OCI-LY1 (cell line): ENCODE measurements at regions not wholly inside any gene's neighbourhood (a gene's known extent, or its start where the extent isn't known, plus 50 kb on each side); places are given as distances from the start of the nearest gene placed in this dataset.

Experiments used
- H2AFZ ChIP-seq: fragments of 200-600 bp; sonication (generic), shearing (Covaris generic); 2 replicates; pipeline ENCODE4 v1.6.0; 2014; ENCODE audit warnings: antibody characterized with exemption, mild to moderate bottlenecking, low read length
- H3F3A ChIP-seq: fragments of 200-600 bp; sonication (generic), shearing (Covaris generic); 2 replicates; pipeline ENCODE4 v1.6.0; 2014; ENCODE audit warnings: mild to moderate bottlenecking, antibody characterized with exemption, low read length, moderate library complexity; ENCODE audit not compliant: insufficient read depth
- H3K27ac ChIP-seq: fragments of 200-600 bp; sonication (generic); 2 replicates; pipeline ENCODE4 v1.5.1; 2014; ENCODE audit warnings: low read length, mixed run types, mild to moderate bottlenecking, low read depth; ENCODE audit not compliant: poor library complexity, severe bottlenecking
- H3K27me3 ChIP-seq: fragments of 200-600 bp; sonication (generic); 2 replicates; pipeline ENCODE4 v1.6.0; 2014; ENCODE audit warnings: antibody characterized with exemption, mild to moderate bottlenecking, low read length, moderate library complexity; ENCODE audit not compliant: insufficient read depth
- H3K36me3 ChIP-seq: fragments of 200-600 bp; sonication (generic); 2 replicates; pipeline ENCODE4 v1.6.1; 2014; ENCODE audit warnings: mild to moderate bottlenecking, antibody characterized with exemption, low read length, moderate library complexity, mixed read lengths; ENCODE audit not compliant: insufficient read depth
- H3K4me1 ChIP-seq: fragments of 200-600 bp; sonication (generic); 2 replicates; pipeline ENCODE4 v1.5.1; 2014; ENCODE audit warnings: mild to moderate bottlenecking, low read length, moderate library complexity; ENCODE audit not compliant: insufficient read depth, severe bottlenecking
- H3K4me2 ChIP-seq: fragments of 200-600 bp; sonication (generic), shearing (Covaris generic); 2 replicates; pipeline ENCODE4 v1.6.1; 2014; ENCODE audit warnings: low read length
- H3K4me3 ChIP-seq: fragments of 200-600 bp; sonication (generic); 2 replicates; pipeline ENCODE4 v1.5.1; 2014; ENCODE audit warnings: low read length, low read depth, mild to moderate bottlenecking, mixed read lengths; ENCODE audit not compliant: poor library complexity, severe bottlenecking
- H3K79me2 ChIP-seq: fragments of 200-600 bp; shearing (Covaris generic); 2 replicates; pipeline ENCODE4 v1.6.1; 2016; ENCODE audit warnings: mixed run types, low read length, mixed read lengths; ENCODE audit not compliant: insufficient read depth
- H3K9ac ChIP-seq: fragments of 200-600 bp; sonication (generic), shearing (Covaris generic); 2 replicates; pipeline ENCODE4 v1.6.1; 2014; ENCODE audit warnings: mild to moderate bottlenecking, low read length, mixed read lengths
- H3K9me2 ChIP-seq: fragments of 200-600 bp; sonication (generic), shearing (Covaris generic); 2 replicates; pipeline ENCODE4 v1.6.1; 2014; ENCODE audit warnings: low read depth, mild to moderate bottlenecking, low read length, mixed read lengths
- H3K9me3 ChIP-seq: fragments of 200-600 bp; shearing (Covaris generic); 2 replicates; pipeline ENCODE4 v1.6.1; 2014; ENCODE audit warnings: low read length, mixed read lengths
- H4K20me1 ChIP-seq: fragments of 200-600 bp; sonication (generic), shearing (Covaris generic); 2 replicates; pipeline ENCODE4 v1.6.0; 2016; ENCODE audit warnings: mild to moderate bottlenecking, low read length; ENCODE audit not compliant: insufficient read depth
- EZH2 ChIP-seq: fragments of 200-600 bp; sonication (generic), shearing (Covaris generic); IDR thresholded peaks from 2 replicates; pipeline ENCODE4 v1.8.0; 2017; ENCODE audit warnings: borderline replicate concordance, mixed run types, mild to moderate bottlenecking, antibody characterized with exemption, low read length, moderate library complexity, mixed read lengths
- TF ChIP-seq, protein P1 (sequence below): fragments of 200-600 bp; sonication (generic), shearing (Covaris generic); IDR thresholded peaks from 2 replicates; pipeline ENCODE4 v1.5.1; 2017; ENCODE audit warnings: mild to moderate bottlenecking, antibody characterized with exemption, low read length, moderate library complexity, mixed read lengths

DNA sequence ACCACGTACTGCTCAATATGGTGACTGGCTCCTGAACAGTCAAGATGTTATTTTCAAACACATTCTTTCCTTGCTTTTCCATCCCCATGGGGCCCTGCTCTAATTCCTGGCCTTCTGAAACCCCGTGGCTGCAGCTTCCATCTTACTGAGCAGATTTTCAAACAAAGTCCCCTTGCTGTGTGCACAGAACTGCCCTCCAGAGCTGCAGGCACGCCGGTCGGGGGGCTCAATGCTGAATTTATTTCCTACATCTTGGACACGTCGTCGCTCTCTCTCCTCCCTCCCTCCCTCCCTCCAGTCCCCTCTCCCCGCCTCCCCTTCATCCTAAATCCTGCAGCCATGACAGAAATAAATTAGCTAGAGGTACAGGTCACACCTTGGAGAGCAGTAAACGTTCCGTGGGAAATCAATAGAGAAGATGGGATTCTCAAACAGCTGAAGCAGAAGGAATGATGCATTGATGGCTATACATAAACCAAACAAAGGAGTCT, 243.1 kb upstream of the BLID start:
- Histone ChIP-seq H3K9ac (no peak overlapping the region), H2AFZ (no peak overlapping the region), H3K9me3 (no peaks in the 10 kb centered on the region), H3F3A (no peaks in the 10 kb centered on the region), H3K4me2 (no peak overlapping the region), H3K4me3 (no peak overlapping the region), H3K27me3 (no peaks in the 10 kb centered on the region), H3K36me3 (no peaks in the 10 kb centered on the region), H3K27ac (no peak overlapping the region), H3K79me2 (no peaks in the 10 kb centered on the region), H4K20me1 (no peaks in the 10 kb centered on the region), H3K9me2 (no peaks in the 10 kb centered on the region), H3K4me1 (no peaks in the 10 kb centered on the region)
- TF ChIP-seq EZH2 = no peak
- TF ChIP-seq, protein P1, sequence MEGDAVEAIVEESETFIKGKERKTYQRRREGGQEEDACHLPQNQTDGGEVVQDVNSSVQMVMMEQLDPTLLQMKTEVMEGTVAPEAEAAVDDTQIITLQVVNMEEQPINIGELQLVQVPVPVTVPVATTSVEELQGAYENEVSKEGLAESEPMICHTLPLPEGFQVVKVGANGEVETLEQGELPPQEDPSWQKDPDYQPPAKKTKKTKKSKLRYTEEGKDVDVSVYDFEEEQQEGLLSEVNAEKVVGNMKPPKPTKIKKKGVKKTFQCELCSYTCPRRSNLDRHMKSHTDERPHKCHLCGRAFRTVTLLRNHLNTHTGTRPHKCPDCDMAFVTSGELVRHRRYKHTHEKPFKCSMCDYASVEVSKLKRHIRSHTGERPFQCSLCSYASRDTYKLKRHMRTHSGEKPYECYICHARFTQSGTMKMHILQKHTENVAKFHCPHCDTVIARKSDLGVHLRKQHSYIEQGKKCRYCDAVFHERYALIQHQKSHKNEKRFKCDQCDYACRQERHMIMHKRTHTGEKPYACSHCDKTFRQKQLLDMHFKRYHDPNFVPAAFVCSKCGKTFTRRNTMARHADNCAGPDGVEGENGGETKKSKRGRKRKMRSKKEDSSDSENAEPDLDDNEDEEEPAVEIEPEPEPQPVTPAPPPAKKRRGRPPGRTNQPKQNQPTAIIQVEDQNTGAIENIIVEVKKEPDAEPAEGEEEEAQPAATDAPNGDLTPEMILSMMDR = no peak

DNA sequence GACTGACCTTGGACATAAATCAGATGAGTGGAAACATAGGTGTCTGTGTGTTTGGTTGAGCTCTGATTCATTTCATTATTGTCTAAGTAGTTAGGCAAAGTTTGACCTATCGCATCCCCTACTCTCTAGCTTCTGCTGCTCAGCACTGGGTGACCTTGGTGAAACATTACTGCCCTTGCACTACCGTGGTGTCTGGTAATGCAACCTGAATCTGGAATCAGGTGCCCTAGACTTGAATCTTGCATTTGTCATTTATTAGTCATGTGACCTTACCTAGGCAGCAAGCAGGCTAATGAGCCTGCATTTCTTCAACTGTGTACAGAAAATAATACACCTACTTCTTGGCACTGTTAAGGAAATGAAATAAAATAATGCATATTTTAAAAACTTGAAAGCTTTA, 242.3 kb upstream of the BLID start:
- H2AFZ ChIP-seq = no peak overlapping the region
- no peak overlapping the region for H3K4me2 ChIP-seq
- H3K36me3 ChIP-seq = no peaks in the 10 kb centered on the region
- H3K27me3 ChIP-seq = no peaks in the 10 kb centered on the region
- H3K9ac ChIP-seq = no peak overlapping the region
- TF ChIP-seq EZH2 = no peak
- TF ChIP-seq, protein P1 = no peak
- H4K20me1 ChIP-seq = no peaks in the 10 kb centered on the region
- H3K9me2 ChIP-seq = no peaks in the 10 kb centered on the region
- no peaks in the 10 kb centered on the region for H3F3A ChIP-seq
- no peaks in the 10 kb centered on the region for H3K9me3 ChIP-seq
- no peaks in the 10 kb centered on the region for H3K4me1 ChIP-seq
- H3K79me2 ChIP-seq = no peaks in the 10 kb centered on the region
- no peak overlapping the region for H3K27ac ChIP-seq
- H3K4me3 ChIP-seq = no peak overlapping the region

DNA sequence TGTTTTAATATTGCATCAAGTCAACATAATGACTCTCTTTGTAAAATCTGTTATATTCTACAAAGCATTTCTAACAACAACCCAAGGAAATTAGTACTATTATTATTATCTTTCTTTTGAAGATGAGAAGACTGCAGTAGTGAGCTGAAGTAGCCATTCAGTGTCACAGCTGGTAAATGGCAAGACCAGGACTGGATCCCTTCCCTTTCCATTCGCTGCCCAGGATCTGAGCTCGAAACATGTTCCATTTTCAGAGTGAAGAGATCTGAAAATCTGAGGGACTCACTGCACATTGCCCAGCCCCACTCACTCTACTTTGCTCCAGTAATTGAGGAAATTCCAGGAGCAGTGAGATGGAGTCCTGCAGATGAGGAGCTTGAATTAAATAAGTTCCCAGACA, 240.0 kb upstream of the BLID start:
- H3K27me3 ChIP-seq = no peaks in the 10 kb centered on the region
- H3K79me2 ChIP-seq = no peaks in the 10 kb centered on the region
- no peak overlapping the region for H3K9ac ChIP-seq
- no peaks in the 10 kb centered on the region for H3K36me3 ChIP-seq
- no peak overlapping the region for H3K27ac ChIP-seq
- no peaks in the 10 kb centered on the region for H4K20me1 ChIP-seq
- H2AFZ ChIP-seq = no peak overlapping the region
- TF ChIP-seq, protein P1 = no peak
- TF ChIP-seq EZH2 = no peak
- no peaks in the 10 kb centered on the region for H3K4me1 ChIP-seq
- H3K9me3 ChIP-seq = no peaks in the 10 kb centered on the region
- no peaks in the 10 kb centered on the region for H3K9me2 ChIP-seq
- H3K4me2 ChIP-seq = no peak overlapping the region
- H3K4me3 ChIP-seq = no peak overlapping the region
- no peaks in the 10 kb centered on the region for H3F3A ChIP-seq
